ENCODE measurements at regions not wholly inside any gene's neighbourhood (a gene's known extent, or its start where the extent isn't known, plus 50 kb on each side); places are given as distances from the start of the nearest gene placed in this dataset.

DNA sequence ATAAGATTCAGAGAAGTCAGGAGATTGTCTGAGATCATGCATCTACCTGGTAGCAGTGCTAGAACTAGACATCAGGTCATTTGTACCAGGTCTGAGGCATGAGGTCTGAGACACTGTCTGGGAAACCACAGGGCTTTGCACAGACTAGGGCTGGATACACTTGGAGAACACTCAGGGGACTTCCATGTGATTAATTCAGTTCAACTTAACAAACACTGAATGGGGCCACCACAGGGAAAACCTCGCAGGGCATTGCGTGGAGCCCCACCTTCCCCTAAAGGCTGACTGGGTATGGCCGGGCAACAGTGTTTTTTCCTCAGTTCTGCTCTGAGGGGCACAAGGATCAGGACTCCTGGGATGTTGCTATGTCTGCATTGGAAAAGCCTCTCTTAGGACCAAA is 86.5 kb upstream of the WARS2 start:
- H3K4me3 ChIP-seq (ENCODE audit: control insufficient read depth, low read depth, low read length) = no peak overlapping the region
- TF ChIP-seq, protein P1, sequence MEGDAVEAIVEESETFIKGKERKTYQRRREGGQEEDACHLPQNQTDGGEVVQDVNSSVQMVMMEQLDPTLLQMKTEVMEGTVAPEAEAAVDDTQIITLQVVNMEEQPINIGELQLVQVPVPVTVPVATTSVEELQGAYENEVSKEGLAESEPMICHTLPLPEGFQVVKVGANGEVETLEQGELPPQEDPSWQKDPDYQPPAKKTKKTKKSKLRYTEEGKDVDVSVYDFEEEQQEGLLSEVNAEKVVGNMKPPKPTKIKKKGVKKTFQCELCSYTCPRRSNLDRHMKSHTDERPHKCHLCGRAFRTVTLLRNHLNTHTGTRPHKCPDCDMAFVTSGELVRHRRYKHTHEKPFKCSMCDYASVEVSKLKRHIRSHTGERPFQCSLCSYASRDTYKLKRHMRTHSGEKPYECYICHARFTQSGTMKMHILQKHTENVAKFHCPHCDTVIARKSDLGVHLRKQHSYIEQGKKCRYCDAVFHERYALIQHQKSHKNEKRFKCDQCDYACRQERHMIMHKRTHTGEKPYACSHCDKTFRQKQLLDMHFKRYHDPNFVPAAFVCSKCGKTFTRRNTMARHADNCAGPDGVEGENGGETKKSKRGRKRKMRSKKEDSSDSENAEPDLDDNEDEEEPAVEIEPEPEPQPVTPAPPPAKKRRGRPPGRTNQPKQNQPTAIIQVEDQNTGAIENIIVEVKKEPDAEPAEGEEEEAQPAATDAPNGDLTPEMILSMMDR (conservative IDR thresholded peaks at IDR 0.05; ENCODE audit: control insufficient read depth, insufficient read depth, low read depth, low read length) = no peak
- DNase-seq (ENCODE audit: low read depth) = peak; percentile 18

- no peak for DNase-seq (ENCODE audit: low read depth)
- TF ChIP-seq, protein P1 (conservative IDR thresholded peaks at IDR 0.05; ENCODE audit: control insufficient read depth, insufficient read depth, low read depth, low read length) = no peak
- H3K4me3 ChIP-seq (ENCODE audit: control insufficient read depth, low read depth, low read length) = no peak overlapping the region
Observed at GRCh38 chr1:119227456-119227855, 87.0 kb upstream of the WARS2 start.

- no peak for DNase-seq (ENCODE audit: low read depth)
- H3K4me3 ChIP-seq (ENCODE audit: control insufficient read depth, low read depth, low read length) = no peak overlapping the region
- TF ChIP-seq, protein P1 (conservative IDR thresholded peaks at IDR 0.05; ENCODE audit: control insufficient read depth, insufficient read depth, low read depth, low read length) = no peak
Observed at GRCh38 chr1:119228335-119229080, 88.1 kb upstream of the WARS2 start.

DNA sequence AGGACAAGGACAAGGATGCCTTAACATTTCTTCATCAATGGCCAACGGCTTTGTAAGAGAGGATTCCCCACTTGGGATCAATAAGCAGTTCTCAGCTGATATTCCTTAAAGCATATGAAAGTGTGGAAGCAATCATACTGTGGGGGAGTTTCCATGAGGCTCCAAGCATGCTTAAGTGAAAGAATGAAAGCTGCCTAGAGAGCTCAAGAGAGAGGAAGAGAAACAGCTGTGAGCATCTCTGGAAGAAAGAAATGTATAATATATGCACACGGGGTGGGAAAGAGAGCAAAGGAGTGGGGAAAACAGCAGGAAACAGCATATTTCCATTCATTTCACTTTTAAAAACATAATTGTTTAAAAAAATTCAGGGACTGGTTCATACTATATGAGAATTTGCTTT is 94.7 kb upstream of the WARS2 start:
- TF ChIP-seq, protein P1 (conservative IDR thresholded peaks at IDR 0.05; ENCODE audit: control insufficient read depth, insufficient read depth, low read depth, low read length) = no peak
- DNase-seq (ENCODE audit: low read depth) = no peak
- no peak overlapping the region for H3K4me3 ChIP-seq (ENCODE audit: control insufficient read depth, low read depth, low read length)

- TF ChIP-seq, protein P1 (conservative IDR thresholded peaks at IDR 0.05; ENCODE audit: control insufficient read depth, insufficient read depth, low read depth, low read length) = no peak
- no peak for DNase-seq (ENCODE audit: low read depth)
- H3K4me3 ChIP-seq (ENCODE audit: control insufficient read depth, low read depth, low read length) = no peak overlapping the region
Observed at GRCh38 chr1:119245881-119246280, 105.4 kb upstream of the WARS2 start.

DNA sequence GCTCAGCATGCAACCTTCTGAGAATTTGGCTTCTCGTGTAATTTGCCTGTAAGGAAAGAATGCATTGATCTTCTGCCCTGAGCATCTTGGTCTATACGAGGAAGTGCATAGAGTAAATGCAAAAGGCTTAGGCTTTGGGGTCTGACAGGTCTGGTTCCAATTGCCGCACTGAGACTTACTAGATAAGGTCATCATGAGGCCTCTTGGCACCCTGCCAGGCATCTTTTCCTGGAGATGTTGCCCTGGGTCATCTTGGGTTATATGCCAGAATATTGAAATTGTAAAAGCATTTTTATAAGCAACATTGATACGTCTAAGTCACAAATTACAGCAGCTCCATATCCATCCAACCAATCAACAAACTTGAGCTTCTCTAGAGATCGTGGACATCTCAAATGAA is 108.8 kb upstream of the WARS2 start:
- TF ChIP-seq, protein P1 (conservative IDR thresholded peaks at IDR 0.05; ENCODE audit: control insufficient read depth, insufficient read depth, low read depth, low read length) = no peak
- no peak for DNase-seq (ENCODE audit: low read depth)

More for the DNA sequence above, 108.8 kb upstream of the WARS2 start:
- H3K4me3 ChIP-seq (ENCODE audit: control insufficient read depth, low read depth, low read length) = no peak overlapping the region

Data from fibroblast of mammary gland (primary cell).